GM23338 (cell line): ENCODE measurements at regions not wholly inside any gene's neighbourhood (a gene's known extent, or its start where the extent isn't known, plus 50 kb on each side); places are given as distances from the start of the nearest gene placed in this dataset.

Experiments
- CREB1 ChIP-seq: fragments of 250-450 bp; sonication (Bioruptor Pico); IDR thresholded peaks from 2 replicates; pipeline ENCODE4 v1.5.0; 2020; ENCODE audit warnings: low read depth, mild to moderate bottlenecking, moderate library complexity
- EZH2 ChIP-seq: fragments of 200-600 bp; sonication (generic); IDR thresholded peaks from one replicate; pipeline ENCODE4 v1.8.0; 2017; ENCODE audit warnings: antibody characterized with exemption, mild to moderate bottlenecking, low read depth; ENCODE audit not compliant: unreplicated experiment
- EZH2phosphoT487 ChIP-seq: fragments of 200-600 bp; sonication (generic); IDR thresholded peaks from one replicate; pipeline ENCODE4 v1.8.1; 2018; ENCODE audit warnings: antibody characterized with exemption; ENCODE audit not compliant: unreplicated experiment
- POLR2AphosphoS5 ChIP-seq: IDR thresholded peaks from 2 replicates; pipeline ENCODE4 v1.6.1; 2016; ENCODE audit warnings: antibody characterized with exemption, low read depth
- TF ChIP-seq, protein P1 (sequence below), 2 experiments: fragments of 200-600 bp in 1 of 2; sonication (generic) in 1 of 2; conservative IDR thresholded peaks; 2 replicates each; pipeline versions ENCODE4 v1.5.1 to v1.6.1; 2016 to 2017; ENCODE audit warnings: antibody characterized with exemption in 2 of 2, low read depth in 2 of 2, mild to moderate bottlenecking in 2 of 2, moderate library complexity in 1 of 2

DNA sequence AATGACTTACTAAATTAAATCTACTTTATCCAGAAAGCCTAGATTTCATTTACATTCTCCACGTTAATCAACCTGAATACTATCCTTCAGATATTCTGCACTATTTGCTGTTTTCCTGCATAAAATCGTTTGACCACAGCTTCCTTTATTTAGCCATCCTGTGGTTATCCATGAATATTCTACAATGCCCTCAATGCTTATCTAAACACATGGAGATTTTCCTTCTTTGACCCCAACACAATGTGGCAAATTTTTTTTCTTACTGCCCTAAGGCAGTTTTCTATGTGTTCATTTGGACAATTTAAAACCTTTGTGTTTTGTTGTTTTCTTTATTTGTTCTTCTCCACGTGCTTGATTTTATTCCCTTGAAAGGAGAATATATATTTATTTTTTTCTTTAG is 495.5 kb upstream of the ROBO1 start:
- TF ChIP-seq, protein P1, sequence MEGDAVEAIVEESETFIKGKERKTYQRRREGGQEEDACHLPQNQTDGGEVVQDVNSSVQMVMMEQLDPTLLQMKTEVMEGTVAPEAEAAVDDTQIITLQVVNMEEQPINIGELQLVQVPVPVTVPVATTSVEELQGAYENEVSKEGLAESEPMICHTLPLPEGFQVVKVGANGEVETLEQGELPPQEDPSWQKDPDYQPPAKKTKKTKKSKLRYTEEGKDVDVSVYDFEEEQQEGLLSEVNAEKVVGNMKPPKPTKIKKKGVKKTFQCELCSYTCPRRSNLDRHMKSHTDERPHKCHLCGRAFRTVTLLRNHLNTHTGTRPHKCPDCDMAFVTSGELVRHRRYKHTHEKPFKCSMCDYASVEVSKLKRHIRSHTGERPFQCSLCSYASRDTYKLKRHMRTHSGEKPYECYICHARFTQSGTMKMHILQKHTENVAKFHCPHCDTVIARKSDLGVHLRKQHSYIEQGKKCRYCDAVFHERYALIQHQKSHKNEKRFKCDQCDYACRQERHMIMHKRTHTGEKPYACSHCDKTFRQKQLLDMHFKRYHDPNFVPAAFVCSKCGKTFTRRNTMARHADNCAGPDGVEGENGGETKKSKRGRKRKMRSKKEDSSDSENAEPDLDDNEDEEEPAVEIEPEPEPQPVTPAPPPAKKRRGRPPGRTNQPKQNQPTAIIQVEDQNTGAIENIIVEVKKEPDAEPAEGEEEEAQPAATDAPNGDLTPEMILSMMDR (conservative IDR thresholded peaks at IDR 0.05; ENCODE audit: low read depth in 2 of 2), result no peak
- TF ChIP-seq POLR2AphosphoS5 (no peak), EZH2 (no peak), EZH2phosphoT487 (no peak), CREB1 (CRISPR knock-in tag) (no peak)
